Endothelial cell of umbilical vein (primary cell): ENCODE measurements at regions not wholly inside any gene's neighbourhood (a gene's known extent, or its start where the extent isn't known, plus 50 kb on each side); places are given as distances from the start of the nearest gene placed in this dataset.

Source experiments
- BruUV-seq: library from RNA; stranded (reverse); fragments of 400-500 nt; replicated peaks from 2 replicates; lab custom pipeline; 2021; lab: Mats Ljungman, UMichigan
- CTCF ChIA-PET: fragments of 300-600, 350-600 bp; sonication (Branson Sonifier 250); formaldehyde crosslinking; loops from one replicate; lab custom pipeline; 2021; ENCODE audit warnings: antibody characterized with exemption, inconsistent platforms; lab: Charles Lee
- POLR2A ChIA-PET: fragments of 300-600, 350-600 bp; sonication (Branson Sonifier 250); formaldehyde crosslinking; loops from one replicate; lab custom pipeline; 2021; ENCODE audit warnings: antibody characterized with exemption, inconsistent platforms; lab: Charles Lee
- DNase-seq: peaks from one replicate; pipeline ENCODE4 v3.0.0-alpha.2; 2011; ENCODE audit warnings: low read depth, low spot score
- FAIRE-seq: peaks from 2 replicates; lab custom pipeline; 2011; peaks lifted over from hg19 to GRCh38; lab: Jason Lieb, UNC
- H2AFZ ChIP-seq: 2 replicates; pipeline ENCODE4 v1.6.0; 2012; ENCODE audit warnings: low read depth, low read length, control low read depth, inconsistent platforms
- H3K27ac ChIP-seq: 2 replicates; pipeline ENCODE4 v1.5.1; 2011; ENCODE audit warnings: low read depth, mild to moderate bottlenecking, control low read depth, low read length, moderate library complexity; ENCODE audit not compliant: insufficient read depth
- H3K27me3 ChIP-seq, 2 experiments: 2 replicates each; pipeline versions ENCODE4 v1.6.0 to v1.6.1; 2011; ENCODE audit warnings: low read length in 2 of 2, mixed read lengths in 1 of 2; ENCODE audit not compliant: control insufficient read depth in 2 of 2, insufficient read depth in 2 of 2
- H3K36me3 ChIP-seq, 2 experiments: 2 replicates in 1 of 2; 3 replicates in 1 of 2; pipeline ENCODE4 v1.5.1; 2011; ENCODE audit warnings: low read length in 2 of 2, mild to moderate bottlenecking in 1 of 2, moderate library complexity in 1 of 2; ENCODE audit not compliant: control insufficient read depth in 2 of 2, insufficient read depth in 2 of 2; ENCODE audit errors: extremely low read depth in 1 of 2
- H3K4me1 ChIP-seq: 3 replicates; pipeline ENCODE4 v1.5.1; 2011; ENCODE audit warnings: mild to moderate bottlenecking, low read length; ENCODE audit not compliant: control insufficient read depth, insufficient read depth; ENCODE audit errors: extremely low read depth
- H3K4me2 ChIP-seq: 2 replicates; pipeline ENCODE4 v1.6.1; 2011; ENCODE audit warnings: low read length, control low read depth, mixed read lengths; ENCODE audit not compliant: insufficient read depth
- H3K4me3 ChIP-seq, 3 experiments: fragments of 200-600 bp in 1 of 3; sonication (generic), shearing (Covaris generic) in 1 of 3; replicated peaks in 1 of 3; 2 replicates each; pipeline ENCODE4 v1.5.1; 2011 to 2016; ENCODE audit warnings: control low read depth in 3 of 3, low read length in 3 of 3, mild to moderate bottlenecking in 2 of 3, inconsistent platforms in 1 of 3, low read depth in 1 of 3, moderate library complexity in 1 of 3; ENCODE audit not compliant: insufficient read depth in 1 of 3
- H3K79me2 ChIP-seq: 2 replicates; pipeline ENCODE4 v1.6.0; 2012; ENCODE audit warnings: low read length, inconsistent platforms; ENCODE audit not compliant: control insufficient read depth, insufficient read depth
- H3K9ac ChIP-seq: replicated peaks from 2 replicates; pipeline ENCODE3; 2011; ENCODE audit warnings: low read length, control low read depth; ENCODE audit not compliant: insufficient read depth; ENCODE audit errors: extremely low read depth
- H3K9me1 ChIP-seq: replicated peaks from 3 replicates; pipeline ENCODE4 v1.6.0; 2011; ENCODE audit warnings: mild to moderate bottlenecking, low read length; ENCODE audit not compliant: control insufficient read depth, insufficient read depth; ENCODE audit errors: extremely low read depth
- H3K9me3 ChIP-seq: replicated peaks from 2 replicates; pipeline ENCODE4 v1.5.1; 2012; ENCODE audit warnings: low read length, inconsistent platforms; ENCODE audit not compliant: control insufficient read depth, insufficient read depth
- H4K20me1 ChIP-seq: replicated peaks from 2 replicates; pipeline ENCODE3; 2011; ENCODE audit warnings: mild to moderate bottlenecking, low read length; ENCODE audit not compliant: control insufficient read depth, insufficient read depth; ENCODE audit errors: extremely low read depth
- CTCF ChIP-seq, 2 donors: IDR thresholded peaks; 1 replicate in 1 of 2; 2 replicates in 1 of 2; pipeline ENCODE4 v1.5.1; 2011; ENCODE audit warnings: low read length in 2 of 2, mild to moderate bottlenecking in 2 of 2, moderate library complexity in 2 of 2, control low read depth in 1 of 2, inconsistent platforms in 1 of 2, low read depth in 1 of 2; ENCODE audit not compliant: insufficient read depth in 1 of 2; ENCODE audit errors: extremely low read depth in 1 of 2
- EZH2 ChIP-seq: IDR thresholded peaks from 2 replicates; pipeline ENCODE4 v1.6.1; 2012; ENCODE audit warnings: borderline replicate concordance, low read depth, mild to moderate bottlenecking, moderate library complexity, low read length, inconsistent platforms; ENCODE audit not compliant: severe bottlenecking
- FOS ChIP-seq: IDR thresholded peaks from 2 replicates; pipeline ENCODE4 v1.6.1; 2011; ENCODE audit warnings: mild to moderate bottlenecking, low read length, moderate library complexity, borderline replicate concordance; ENCODE audit not compliant: insufficient read depth
- GATA2 ChIP-seq: IDR thresholded peaks from 2 replicates; pipeline ENCODE4 v1.7.0; 2011; ENCODE audit warnings: low read depth, mild to moderate bottlenecking, moderate library complexity, mixed read lengths, low read length; ENCODE audit not compliant: insufficient read length, insufficient read depth
- JUN ChIP-seq: IDR thresholded peaks from 2 replicates; pipeline ENCODE4 v1.6.1; 2011; ENCODE audit warnings: borderline replicate concordance, low read depth; ENCODE audit not compliant: insufficient read length, insufficient read depth
- MYC ChIP-seq: IDR thresholded peaks from one replicate; pipeline ENCODE4 v1.6.1; 2011; ENCODE audit warnings: mild to moderate bottlenecking, low read depth, low read length
- POLR2A ChIP-seq: IDR thresholded peaks from 2 replicates; pipeline ENCODE4 v1.6.1; 2012; ENCODE audit warnings: low read depth, mild to moderate bottlenecking, control low read depth, low read length
- POLR2AphosphoS5 ChIP-seq: IDR thresholded peaks from 2 replicates; pipeline ENCODE4 v1.6.1; 2012; ENCODE audit warnings: low read depth, mild to moderate bottlenecking, control low read depth, low read length, moderate library complexity; ENCODE audit not compliant: insufficient read depth
- dilution Hi-C: fragments of 300-500 bp; cut with MboI; formaldehyde crosslinking; loops from one replicate; pipeline ENCODE4 v1.15.0; 2019; ENCODE audit warnings: low sequenced_read_pairs; ENCODE audit not compliant: extremely low pct_ligation_motif_present
- intact Hi-C: fragments of 100-400 bp; cut with micrococcal nuclease; formaldehyde crosslinking; loops from one replicate; pipeline ENCODE4 v1.10.0; 2022
- TF ChIP-seq, protein P1 (sequence below): IDR thresholded peaks from 2 replicates; pipeline ENCODE4 v1.6.1; 2011; ENCODE audit not compliant: insufficient read depth, insufficient read length

DNA sequence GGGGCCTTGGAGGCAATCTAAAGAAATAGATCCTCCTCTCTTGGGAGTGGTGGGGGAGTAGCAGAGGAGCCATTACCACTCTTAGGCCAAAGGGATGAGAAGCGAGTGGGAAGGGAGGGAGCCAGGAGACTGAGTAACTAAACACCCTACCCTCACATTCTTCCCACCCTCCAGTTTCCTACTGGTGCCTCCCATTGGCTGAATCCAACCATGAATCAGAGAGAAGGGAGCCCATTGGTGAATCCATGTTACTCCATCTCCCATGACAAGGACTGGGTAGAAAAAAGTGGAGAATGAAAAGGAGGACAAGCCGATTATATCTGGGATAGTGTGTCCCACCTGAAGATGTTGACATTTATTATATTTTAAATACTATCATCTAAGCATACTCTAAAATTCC lies 76.8 kb upstream of the LHX5 start:
- DNase-seq, result no peak
- no peak overlapping the region for H3K4me3 ChIP-seq
- no peak overlapping the region for H3K9ac ChIP-seq
- no peaks in the 10 kb centered on the region for H3K27me3 ChIP-seq
- no peaks in the 10 kb centered on the region for H4K20me1 ChIP-seq
- H3K4me2 ChIP-seq, result no peak overlapping the region
- CTCF ChIA-PET, result no interaction called here
- H3K79me2 ChIP-seq, result no peaks in the 10 kb centered on the region
- no TSS peak for BruUV-seq
- TF ChIP-seq POLR2AphosphoS5, result no peak
- dilution Hi-C loops, result no loop called here
- no peaks in the 10 kb centered on the region for H3K4me1 ChIP-seq
- no peak overlapping the region for H2AFZ ChIP-seq
- no peaks in the 10 kb centered on the region for H3K36me3 ChIP-seq
- no peak overlapping the region for H3K27ac ChIP-seq
- FAIRE-seq, result no peak
- H3K9me1 ChIP-seq, result no peaks in the 10 kb centered on the region
- intact Hi-C loops, result no loop called here
- POLR2A ChIA-PET, result no interaction called here
- no peaks in the 10 kb centered on the region for H3K9me3 ChIP-seq

DNA sequence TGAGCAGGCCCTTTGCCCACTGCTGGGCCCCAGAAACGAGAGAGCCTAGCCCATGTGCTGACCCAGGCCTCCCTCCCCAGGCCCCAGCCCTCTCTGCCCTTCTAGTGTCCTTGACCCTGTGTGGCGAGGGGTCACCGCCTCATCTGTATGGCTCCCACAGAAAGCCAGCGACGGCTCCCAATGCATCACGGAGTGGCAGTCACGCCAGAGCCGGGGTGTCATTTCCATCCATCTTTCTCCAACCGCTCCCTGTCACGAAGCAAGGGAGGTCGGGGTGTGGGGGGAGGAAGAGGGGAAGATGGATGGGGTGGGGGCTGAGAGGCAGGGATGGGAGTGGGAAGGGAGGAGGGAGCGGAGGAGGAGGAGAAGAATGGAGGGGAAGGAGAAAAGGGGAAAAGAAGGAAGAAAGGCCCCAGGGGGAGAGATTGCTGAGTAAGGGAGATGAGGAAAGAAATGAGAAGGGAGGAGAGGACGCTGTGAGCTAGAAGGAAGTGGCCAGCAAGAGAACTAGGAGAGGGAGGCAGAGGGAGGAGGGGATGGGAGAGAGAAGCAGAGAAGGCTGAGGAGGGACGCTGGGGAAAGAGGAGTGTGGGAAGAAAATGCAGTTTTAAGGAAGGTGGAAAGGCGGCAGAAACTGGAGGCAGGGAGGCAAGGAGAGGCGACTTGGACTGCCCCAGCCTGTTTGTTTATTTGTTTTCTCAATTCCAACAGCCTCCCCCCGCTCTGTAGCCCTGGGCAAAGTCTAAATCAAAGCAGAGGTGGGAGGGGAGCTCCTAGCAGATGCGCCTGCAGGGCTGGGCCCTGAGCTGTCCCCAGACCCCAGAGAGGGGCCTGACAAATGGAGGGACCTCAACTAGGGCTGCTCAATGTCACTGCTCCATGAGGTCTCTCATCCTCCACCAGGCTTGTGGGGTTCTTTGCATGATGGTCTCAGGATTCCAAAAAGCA lies 75.5 kb upstream of the LHX5 start:
- H2AFZ ChIP-seq, result no peak overlapping the region
- H3K36me3 ChIP-seq, result no peaks in the 10 kb centered on the region
- no peaks in the 10 kb centered on the region for H3K79me2 ChIP-seq
- no peaks in the 10 kb centered on the region for H4K20me1 ChIP-seq
- H3K27ac ChIP-seq, result no peak overlapping the region
- H3K9ac ChIP-seq, result no peak overlapping the region
- no peak overlapping the region for H3K4me2 ChIP-seq
- FAIRE-seq, result no peak
- intact Hi-C loops (no loop called here), dilution Hi-C loops (no loop called here)
- no peak for TF ChIP-seq MYC
- TF ChIP-seq JUN, result no peak
- TF ChIP-seq GATA2, result no peak
- TF ChIP-seq EZH2, result no peak
- no peak for TF ChIP-seq POLR2A
- no peak for TF ChIP-seq FOS
- TF ChIP-seq POLR2AphosphoS5, result no peak
- no peak for TF ChIP-seq CTCF (IDR thresholded peaks at IDR 0.05; ENCODE audit: extremely low read depth in 1 of 2, insufficient read depth in 1 of 2, low read depth in 1 of 2, low read length in 2 of 2)
- TF ChIP-seq, protein P1, sequence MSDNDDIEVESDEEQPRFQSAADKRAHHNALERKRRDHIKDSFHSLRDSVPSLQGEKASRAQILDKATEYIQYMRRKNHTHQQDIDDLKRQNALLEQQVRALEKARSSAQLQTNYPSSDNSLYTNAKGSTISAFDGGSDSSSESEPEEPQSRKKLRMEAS, result no peak
- CTCF ChIA-PET, result no interaction called here
- POLR2A ChIA-PET, result no interaction called here
- no peak for DNase-seq
- no peak overlapping the region for H3K4me3 ChIP-seq
- BruUV-seq, result no TSS peak
- H3K4me1 ChIP-seq, result no peaks in the 10 kb centered on the region
- no peaks in the 10 kb centered on the region for H3K9me1 ChIP-seq
- H3K9me3 ChIP-seq, result no peaks in the 10 kb centered on the region
- no peaks in the 10 kb centered on the region for H3K27me3 ChIP-seq
